GM20431 (cell line): ENCODE measurements at regions not wholly inside any gene's neighbourhood (a gene's known extent, or its start where the extent isn't known, plus 50 kb on each side); places are given as distances from the start of the nearest gene placed in this dataset.

ENCODE experiments used
- in situ Hi-C: fragments of 300-500 bp; cut with MseI, MboI; formaldehyde crosslinking; loops from one replicate; pipeline ENCODE4 v1.15.0; 2020; ENCODE audit warnings: low sequenced_read_pairs; ENCODE audit not compliant: unreplicated experiment

DNA sequence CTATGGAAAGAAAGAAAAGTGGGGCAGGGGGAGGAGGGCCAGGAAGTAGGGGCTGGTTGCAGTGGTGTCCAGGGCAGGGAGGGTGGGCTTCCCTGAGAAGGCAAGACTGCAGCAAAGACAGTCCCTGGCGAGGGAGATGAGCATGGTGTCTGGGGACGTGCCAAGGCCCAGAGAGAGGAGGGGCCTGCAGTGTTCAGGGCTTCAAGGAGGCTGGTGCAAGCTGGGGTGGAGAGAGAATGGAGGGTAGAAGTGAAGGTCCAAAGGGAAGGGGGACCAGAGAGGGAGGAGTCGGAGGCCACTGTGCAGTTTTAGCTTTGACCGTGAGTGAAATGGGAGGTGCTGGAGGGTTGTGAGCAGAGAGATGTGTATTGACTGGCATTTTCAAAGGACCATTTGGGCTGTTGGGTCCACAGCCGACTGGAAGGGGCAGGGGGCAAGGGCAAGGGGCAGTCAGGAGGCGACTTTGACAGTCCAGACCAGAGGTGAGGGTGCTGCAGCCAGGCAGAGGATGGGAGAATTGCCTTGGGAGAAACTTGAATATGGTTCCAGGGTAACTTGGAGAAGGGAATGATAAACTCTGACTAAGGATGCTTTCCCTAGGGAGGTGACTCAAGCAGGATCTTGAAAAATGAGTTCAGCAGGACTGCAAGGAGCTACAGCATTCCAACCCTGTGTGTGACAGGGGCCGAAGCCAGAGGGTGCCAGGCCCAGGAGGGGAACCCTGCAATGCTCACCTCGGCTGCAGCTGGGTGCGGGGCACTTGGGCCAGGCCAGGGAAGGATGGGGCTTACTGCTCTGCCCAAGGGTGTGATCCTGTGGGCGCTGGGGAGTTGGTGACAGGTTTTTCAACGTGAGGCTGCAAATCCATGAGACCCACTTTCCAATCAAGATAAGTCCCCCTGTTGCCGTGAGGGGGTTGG, 177.1 kb upstream of the HAAO start:
- in situ Hi-C loops, result loop anchor here (25.0 kb wide), 1 partner anchor 268 kb away; the partner anchor contains the start of gene ZFP36L2

DNA sequence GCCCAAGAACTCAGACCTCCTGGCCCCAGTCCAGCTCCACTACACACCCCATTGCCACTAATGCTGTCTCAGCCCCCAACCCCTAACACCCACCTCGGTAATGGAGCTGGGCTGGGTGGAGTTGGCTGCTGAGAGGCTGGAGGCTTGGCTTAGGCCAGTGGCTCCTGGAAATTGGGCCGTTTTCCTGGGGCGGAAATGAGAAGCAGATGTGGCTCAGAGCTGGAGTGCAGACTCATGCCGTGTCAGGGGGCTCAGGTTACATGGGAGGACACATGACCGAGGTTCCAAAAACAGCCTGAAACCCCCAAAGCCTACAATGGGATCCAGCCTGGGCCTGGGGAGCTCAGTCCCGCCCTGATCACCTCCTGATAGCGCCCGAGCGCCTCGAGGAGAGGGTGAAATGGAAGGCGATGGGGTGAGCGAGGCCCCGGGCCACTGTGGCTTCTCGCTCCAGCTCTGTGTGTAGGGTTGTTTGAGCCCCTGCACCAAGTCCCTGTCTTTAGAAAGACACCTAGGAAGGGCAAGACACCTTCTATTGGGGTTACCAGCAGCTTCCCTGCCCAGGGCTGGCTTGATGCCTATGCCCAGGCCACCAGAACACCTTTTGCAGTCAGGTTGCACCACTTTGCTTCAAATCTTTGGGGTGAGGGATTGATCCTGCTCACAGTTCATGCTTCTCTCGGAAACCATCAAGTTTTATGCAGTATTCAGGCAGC, 175.7 kb upstream of the HAAO start:
- in situ Hi-C loops, result loop anchor here (25.0 kb wide), 1 partner anchor 269 kb away; the partner anchor contains the start of gene ZFP36L2

DNA sequence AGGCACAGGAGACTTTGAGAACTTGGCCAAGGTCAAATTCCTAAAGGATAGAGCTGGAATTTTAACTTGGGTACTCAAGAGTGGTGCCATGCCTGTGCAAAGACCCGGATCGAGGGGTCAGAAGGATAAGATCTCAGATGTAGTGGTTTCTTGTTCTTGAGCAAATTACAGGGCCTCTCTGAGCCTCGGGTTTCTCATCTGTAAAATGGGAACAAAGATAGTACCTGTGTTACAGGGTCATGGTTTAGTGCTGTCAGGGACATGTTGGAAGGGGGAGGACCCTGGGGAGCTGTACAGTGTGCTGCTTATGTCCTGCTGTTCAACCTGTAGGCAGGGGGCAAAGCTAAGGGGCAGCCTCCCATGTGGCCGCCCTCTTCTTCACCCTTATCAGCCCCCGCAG, 173.5 kb upstream of the HAAO start:
- in situ Hi-C loops, result loop anchor here (25.0 kb wide), 1 partner anchor 271 kb away; the partner anchor contains the start of gene ZFP36L2

DNA sequence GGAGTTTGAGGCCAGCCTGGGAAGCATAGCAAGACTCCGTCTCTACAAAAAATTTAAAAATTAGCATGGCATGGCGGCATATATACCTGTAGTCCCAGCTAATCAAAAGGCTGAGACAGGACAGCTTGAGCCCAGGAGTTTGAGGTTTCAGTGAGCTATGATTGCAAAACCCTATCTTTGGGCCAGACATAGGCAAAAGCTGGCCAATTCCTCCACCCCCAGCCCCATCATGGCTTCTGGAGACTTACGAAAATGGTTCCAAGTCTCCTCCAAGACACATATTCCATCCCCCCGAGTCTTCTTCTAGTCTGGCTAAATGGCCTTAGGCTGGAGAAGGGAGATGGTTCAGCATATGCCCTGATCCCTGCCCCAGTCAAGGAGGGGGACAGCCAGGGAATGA, 172.8 kb upstream of the HAAO start:
- in situ Hi-C loops, result loop anchor here (25.0 kb wide), 1 partner anchor 272 kb away; the partner anchor contains the start of gene ZFP36L2

DNA sequence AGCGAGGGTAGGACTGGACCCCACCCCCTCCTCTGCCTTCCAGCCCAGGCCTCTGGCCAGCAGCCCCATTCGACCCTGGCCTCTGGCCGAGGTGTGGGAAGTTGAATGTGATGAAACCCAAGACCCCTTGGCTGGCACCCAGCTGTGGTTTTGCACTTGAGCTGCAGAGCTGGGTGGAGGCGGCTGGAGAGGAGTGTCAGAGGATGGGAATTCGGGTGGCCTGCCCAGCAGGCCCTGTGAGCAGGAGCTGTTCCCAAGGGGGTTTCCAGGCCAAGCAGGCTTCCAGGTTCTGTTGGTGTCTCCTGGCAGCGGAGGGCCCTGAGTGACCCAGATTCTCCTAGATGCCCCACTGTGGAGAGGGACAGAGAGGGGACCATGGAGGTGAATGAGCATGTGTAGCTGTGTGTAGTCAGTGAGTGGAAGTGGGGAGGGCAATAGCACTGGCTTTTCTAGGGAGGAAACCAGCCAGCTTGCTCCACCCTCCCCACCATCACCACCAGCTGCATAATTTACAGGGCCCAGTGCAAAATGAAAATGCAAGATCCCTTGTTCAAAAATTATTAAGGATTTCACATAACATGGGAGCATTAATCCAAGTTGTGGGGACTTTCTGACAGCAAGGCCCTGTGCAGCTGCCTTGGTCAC, 172.2 kb upstream of the HAAO start:
- in situ Hi-C loops, result loop anchor here (25.0 kb wide), 1 partner anchor 273 kb away; the partner anchor contains the start of gene ZFP36L2

DNA sequence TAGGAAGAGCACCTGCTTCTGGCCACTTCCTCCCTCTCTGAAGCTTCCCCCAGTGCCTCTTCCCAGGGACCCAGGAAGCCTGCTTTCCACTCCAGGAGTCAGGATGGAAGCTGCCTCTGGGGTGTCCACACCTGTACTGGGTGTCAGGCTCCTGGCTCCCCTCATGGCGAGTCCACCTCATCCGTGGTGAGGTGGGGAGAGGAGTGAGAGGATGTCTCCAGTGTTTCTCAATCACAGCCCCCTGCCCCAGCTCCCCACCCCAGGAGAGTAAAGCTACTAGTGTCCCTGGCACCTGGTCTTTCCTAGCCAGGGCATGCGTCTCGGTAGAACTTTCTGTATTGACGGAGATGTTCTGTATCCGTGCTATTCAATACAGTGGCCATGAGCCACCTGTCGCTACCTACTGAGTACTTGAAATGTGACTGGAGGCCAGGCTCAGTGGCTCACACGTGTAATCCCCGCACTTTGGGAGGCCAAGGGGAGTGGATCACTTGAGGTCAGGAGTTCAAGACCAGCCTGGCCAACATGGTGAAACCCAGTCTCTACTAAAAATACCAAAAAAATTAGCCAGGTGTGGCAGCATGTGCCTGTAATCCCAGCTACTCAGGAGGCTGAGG, 171.2 kb upstream of the HAAO start:
- in situ Hi-C loops, result loop anchor here (25.0 kb wide), 1 partner anchor 274 kb away; the partner anchor contains the start of gene ZFP36L2

DNA sequence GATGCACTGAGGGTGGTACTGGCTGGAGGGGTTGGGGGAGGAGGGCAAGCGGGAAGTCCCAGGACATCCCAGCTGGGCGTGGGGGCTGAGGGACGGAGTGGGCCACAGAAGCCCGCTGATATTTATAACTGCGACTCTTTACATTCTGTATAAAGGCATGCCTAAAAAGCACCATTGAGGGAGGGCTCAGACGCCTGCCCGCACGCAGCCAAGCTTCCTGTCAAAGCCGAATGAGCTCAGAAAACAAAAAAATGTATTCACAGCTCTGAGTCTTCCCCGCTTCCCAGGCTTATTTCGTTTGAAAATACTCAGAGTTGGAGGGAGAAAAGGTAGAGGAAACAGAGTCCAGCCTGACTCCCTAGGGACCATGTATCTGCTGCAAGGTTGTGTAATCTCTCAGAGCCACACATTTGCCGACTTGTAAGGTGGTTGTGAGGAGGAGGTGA, 170.1 kb upstream of the HAAO start:
- in situ Hi-C loops, result loop anchor here (25.0 kb wide), 1 partner anchor 275 kb away; the partner anchor contains the start of gene ZFP36L2

DNA sequence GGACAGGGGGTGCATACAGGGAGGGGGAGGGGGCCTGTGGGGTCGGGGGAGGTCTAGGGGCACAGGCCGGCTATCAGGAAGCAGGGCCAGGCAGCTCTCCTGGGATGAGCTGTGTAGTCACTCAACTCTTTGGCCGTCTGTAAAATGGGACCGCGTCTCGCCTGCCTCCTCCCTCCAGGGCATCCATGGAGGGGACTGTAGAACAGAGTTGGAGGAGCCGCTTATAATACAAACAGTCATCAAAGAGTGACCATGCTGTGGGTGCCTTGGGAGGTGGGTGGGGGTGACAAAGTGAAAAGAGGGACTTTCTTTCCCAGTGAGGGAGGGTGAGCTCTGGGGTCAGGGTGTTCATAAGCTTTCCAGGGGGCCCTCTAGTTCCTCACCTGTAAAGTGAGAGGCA, 169.6 kb upstream of the HAAO start:
- in situ Hi-C loops, result loop anchor here (25.0 kb wide), 1 partner anchor 275 kb away; the partner anchor contains the start of gene ZFP36L2

DNA sequence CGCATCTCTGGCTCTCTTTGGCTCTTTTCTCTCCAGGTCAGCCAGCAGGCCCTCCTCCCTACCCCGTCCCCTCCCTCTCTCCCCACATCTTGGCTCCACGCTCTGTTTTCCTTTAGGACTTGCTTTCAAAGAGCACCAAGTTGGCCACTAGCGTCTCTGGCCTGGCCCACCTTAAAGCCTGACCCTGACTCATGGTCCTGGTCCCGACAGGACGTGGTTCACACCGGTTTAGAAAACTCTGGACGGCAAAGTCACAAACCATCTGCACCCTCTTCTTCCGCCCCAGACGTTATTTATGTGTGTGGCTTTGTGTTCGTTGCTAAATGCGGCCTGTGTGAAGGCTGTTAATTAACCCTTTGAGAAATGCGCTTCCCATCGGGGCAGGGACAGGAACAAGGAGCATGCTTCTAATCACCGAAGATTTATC, 169.0 kb upstream of the HAAO start:
- in situ Hi-C loops, result loop anchor here (25.0 kb wide), 1 partner anchor 276 kb away; the partner anchor contains the start of gene ZFP36L2

DNA sequence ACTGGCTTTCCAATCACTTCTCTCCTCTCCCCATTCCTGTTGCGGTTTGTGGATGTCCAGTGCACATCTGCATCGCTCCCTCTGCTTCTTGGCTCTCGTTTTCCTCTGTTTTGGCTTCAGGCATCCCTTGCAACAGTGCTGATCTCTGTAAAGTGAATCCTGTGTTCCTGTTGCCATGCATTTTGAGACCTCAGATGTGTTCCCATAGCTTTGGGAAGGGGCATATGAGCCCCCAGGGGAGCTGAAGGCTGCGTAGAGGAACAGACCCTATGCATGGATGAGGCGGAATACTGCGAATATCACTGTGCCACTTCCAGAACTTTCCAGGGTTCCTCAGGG, 168.4 kb upstream of the HAAO start:
- in situ Hi-C loops, result loop anchor here (25.0 kb wide), 1 partner anchor 276 kb away; the partner anchor contains the start of gene ZFP36L2

DNA sequence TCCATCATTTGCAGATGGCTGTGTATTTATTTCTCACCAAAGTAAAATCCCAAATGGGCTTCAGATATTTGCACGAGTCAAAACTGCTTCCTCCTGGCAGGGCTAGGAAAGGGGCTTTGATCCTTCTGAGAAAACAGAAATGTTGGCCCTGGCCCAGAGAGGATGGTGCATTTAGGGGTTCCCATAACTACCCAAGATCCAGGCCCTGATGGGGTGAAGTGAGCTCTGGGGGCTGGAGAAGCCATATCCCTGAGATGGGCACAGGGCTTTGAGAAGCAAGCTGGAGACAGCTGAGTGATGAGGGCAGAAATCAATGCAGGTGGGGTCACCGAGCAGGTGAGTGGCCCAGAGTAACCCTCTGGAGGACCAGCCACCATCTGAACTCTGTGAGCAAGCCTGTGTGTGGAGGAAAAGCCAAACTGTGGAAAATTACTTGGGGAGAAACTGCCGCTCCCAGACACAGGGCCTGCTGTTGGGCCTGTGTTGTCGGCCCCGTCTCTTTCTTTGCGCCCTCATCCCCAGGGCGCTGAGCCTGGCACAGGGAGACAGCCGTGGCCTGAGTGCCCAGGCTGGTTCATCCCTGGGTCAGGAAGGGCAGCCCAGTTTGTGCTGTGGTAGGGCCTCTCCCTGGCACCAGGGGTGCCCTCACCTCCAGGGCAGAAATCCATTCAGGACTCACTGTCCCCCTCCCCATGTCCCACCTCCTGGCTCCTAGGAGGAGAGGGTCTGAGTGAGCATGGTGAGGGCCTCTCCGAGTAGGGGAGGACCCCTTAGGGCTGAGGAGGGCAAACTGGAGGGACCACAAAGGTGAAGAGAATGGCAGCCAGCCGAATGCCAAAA, 167.8 kb upstream of the HAAO start:
- in situ Hi-C loops, result loop anchor here (25.0 kb wide), 1 partner anchor 277 kb away; the partner anchor contains the start of gene ZFP36L2

DNA sequence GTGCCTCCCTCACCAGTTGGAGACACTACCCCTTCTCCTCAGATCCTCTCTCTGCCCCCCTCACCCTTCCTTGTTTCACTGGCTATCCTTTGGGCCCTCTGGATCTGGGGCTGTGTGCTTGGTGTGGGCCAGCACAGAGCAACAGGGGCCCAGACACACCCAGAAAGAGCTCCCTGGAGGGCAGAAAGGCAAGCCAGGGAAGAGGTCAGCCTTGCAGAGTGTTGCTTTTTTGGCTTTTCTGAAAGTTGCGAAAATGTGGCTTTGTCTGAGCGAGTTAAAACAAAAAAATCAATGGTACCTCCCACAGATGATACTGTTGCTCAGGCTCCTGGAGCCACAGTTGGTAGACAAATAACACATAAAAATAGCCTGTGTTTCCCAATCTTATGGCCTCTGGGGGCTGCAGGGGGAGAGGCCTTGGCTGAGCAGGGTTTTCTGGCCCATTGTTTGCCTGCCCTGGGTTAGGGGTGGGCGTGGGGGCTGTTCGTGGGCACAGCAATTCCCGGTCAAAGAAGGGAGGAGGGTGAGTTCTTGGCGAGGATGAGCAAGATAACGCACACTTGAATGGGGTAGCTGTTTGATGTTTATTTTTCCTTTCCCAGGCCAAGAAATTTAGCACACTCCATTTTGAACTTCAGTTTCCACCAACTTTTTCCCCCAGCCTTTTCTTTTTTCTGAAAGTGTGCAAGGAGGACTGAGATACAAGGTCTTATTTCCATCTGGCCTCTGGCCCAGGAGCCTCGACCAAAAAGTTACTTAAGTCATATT, 167.0 kb upstream of the HAAO start:
- in situ Hi-C loops, result loop anchor here (25.0 kb wide), 1 partner anchor 278 kb away; the partner anchor contains the start of gene ZFP36L2

DNA sequence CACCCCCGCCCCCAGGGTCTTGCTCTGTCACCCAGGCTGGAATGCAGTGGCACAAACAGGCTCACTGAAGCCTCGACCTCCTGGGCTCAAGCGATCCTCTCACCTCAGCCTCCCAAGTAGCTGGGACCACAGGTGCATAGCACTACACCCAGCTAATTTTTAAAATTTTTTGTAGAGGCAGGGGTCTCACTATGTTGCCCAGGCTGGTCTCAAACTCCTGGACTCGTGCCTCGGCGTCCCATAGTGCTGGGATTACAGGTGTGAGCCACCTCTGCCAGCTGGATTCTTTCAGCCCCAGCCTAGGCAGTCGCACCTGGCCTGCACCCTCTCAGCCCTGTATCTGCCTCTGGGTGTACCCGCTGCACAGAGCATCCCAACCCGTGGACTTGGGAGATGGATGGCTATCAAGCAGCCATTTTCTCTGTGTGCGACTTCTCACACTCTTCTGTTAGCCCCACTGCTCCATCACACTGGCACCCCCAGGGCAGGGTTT, 166.4 kb upstream of the HAAO start:
- in situ Hi-C loops, result loop anchor here (25.0 kb wide), 1 partner anchor 279 kb away; the partner anchor contains the start of gene ZFP36L2

DNA sequence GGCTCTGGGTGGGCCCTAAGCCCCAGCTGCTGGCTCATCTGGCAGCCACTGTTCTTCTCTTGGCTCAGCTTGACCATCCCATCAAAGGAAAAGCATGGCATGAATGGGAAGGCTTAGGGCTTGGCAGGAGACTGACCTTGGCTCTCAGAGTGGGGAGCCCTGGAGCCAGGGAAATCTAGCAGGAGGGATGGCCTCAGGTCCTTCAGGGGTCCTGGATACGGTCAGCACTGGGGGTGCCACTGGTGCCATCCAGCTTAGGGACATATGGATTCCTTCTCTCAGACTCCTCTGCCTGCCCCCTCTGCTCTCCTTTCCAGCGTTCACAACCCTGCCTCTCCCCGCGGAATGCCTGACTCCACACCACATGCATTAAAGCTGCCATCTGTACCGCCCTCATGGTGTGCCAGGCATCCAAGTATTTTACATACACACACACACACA, 165.5 kb upstream of the HAAO start:
- in situ Hi-C loops, result loop anchor here (25.0 kb wide), 1 partner anchor 279 kb away; the partner anchor contains the start of gene ZFP36L2

DNA sequence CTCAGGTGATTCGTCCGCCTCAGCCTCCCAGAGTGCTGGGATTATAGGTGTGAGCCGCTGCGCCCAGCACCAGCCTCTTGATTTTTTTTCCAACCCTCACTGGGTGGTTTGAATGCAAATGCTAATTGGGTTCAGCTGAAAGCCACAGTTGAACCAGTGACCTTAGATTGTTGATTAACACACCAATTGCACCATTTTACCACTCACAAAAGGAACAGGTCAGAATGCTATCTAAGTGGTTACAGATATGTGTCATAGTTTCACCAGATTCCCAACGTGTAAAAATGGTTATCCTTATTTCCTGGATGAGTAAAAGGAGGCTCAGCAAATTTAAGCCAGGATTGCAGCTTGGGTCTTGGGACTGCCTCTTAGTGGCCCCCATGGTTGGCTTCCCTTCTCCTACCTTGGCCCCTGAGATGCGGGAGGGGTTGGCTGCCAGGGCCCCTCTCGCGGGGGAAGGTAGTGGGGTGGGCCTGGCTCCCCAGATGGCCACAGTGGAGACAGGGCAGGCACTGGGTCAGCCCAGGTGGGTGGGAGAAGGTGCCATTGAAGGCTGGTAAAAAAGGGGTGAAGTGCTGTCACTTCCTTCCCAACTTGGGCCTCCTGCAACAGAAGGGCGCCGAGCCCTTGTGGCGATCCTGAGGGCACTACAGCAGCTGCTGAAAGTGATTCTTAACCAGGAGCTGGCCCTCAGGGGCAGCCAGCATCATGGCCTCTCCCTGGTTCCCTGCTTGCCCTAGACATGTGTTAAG, 164.9 kb upstream of the HAAO start:
- in situ Hi-C loops, result loop anchor here (25.0 kb wide), 1 partner anchor 280 kb away; the partner anchor contains the start of gene ZFP36L2

DNA sequence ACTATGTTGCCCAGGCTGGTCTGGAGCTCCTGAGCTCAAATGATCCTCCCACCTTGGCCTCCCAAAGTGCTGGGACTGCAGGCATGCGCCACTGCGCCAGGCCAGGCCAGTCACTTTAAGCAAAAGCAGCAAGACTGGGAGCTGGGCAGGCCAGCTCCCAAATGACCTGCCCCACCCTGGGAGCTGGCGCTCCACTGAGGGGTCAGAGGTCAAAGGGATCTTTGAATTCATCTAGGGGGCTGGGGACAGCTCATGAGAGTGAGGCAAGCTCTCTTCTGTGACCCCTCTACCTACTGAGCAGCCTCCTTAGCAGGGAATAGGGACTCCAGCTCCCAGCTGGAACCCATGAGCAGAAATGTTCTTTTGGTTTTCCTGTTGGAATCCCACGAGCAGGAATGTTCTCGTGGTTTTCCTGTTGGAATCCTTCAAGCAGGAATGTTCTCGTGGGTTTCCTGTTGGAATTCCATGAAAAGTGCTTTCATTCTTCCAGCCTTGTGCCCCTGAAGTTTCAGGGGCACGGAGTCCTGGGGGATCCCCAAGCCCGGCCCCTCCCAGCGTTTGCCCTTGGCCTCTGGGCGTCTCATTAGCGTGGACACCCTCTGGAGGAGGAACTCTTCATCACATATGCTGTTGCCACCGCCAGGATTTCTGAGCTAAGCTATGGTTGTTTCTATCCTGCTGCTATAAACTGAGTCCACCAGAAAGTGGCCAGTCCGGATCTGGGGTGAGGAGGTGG, 162.0 kb upstream of the HAAO start:
- in situ Hi-C loops, result loop anchor here (25.0 kb wide), 1 partner anchor 283 kb away; the partner anchor contains the start of gene ZFP36L2
